GM19239 (cell line): ENCODE measurements at regions not wholly inside any gene's neighbourhood (a gene's known extent, or its start where the extent isn't known, plus 50 kb on each side); places are given as distances from the start of the nearest gene placed in this dataset.
"Not testable (repeated sequence)": the region's sequence is repeated elsewhere in the genome, so short reads cannot be mapped to it uniquely, and the experiment has no call there.

ENCODE experiments used
- DNase-seq: peaks from one replicate; pipeline ENCODE4 v3.0.0; 2011; ENCODE audit warnings: low spot score; ENCODE audit not compliant: insufficient read length
- FAIRE-seq: peaks from 2 replicates; lab custom pipeline; 2011; peaks lifted over from hg19 to GRCh38; lab: Jason Lieb, UNC

DNA sequence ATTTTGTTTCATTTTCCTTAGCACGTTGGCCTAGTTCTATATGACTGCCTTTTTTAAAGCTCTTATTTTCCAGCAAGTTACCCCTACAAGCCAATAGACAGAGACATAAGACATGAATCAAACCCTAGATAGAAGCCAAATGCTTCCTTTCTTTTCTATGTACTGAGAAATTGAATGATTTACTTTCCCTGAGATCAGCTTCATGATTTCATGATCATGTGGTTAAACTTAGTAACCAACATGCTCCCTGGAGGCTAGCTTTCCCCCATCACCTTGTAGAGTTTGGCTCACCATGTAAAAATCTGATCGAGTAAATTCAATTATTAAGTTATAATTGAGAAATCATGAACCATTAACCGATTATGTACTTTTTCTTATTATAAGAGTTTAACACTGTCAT is 148.1 kb upstream of the LRIG3 start:
- DNase-seq: no peak
- no peak for FAIRE-seq

DNA sequence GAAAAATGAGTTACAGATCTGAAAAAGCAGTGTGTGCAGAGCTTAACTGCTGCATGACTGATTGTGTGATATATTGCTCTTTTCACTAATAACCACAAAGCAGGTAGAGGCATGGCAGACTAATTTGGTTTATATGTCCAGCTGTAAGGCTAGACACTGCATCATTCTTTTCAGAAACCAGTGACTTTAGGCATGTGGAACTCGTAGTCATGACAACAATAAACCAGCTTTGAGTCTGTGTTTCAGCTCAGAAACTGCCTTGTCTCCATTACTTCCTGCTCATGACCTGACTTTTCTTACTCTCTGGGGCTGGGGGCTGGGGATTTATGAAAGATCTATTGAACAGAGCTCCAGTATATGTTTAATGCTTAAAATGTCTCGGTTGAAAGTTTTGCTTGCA is 146.8 kb upstream of the LRIG3 start:
- FAIRE-seq (no peak), DNase-seq (no peak)

DNA sequence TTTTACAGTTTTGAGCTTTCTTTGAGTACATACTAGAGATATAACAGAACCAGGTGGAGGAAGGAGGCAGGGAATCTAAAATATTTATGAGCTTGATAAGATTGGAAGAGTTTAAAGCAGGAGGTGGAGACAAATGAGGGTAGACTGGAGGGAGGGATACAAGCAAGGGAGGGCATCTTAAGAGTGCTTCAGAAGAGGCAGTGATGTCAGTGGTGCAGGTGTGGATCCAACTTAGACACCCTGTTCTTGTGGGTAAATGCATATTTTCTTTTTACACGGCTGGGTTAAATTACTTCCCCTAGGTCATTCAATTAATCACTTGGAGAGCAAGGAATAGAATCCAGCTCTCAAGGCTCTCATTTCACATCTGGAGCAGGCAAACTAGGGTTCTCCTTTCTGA is 146.1 kb upstream of the LRIG3 start:
- no peak for FAIRE-seq
- no peak for DNase-seq

DNA sequence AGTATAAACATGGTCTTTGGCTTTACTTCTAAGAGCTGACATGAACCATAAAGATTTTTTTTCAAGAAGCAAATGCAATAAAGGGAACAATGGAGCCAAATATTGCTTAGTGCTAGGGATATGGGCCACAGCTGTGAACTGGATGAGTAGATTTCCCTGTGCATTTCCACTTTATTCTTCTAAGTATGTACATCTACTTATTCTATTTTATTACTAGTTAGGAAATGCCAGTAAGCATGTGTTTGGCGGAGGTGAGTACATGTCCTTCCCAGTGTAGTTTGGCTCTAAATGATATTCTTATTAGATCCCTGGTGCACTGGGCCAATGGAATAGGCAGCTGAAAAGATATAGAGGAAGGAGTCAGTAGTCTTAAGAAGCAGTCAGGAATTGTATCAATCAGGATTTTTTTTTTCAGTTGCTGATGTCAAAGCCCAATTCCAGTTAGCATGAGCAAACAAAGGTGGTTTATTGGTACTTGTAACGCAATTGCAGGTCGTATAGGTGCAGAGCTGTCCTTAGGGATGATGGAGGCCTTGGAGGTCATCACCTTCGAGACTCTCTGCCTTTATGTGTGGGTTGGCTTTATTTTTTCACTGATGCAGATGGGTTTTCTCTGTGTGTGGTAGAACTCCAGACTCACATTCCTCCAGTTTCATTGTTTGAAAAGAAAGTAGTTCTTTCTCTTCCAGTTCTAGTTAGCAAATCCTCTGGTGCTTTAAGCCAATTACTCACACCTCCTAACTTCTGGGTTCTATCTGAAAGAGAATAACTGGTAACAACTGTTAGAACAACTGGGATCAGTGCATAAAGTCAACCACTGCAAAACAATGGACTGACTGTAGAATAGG is 139.0 kb upstream of the LRIG3 start:
- FAIRE-seq (no peak), DNase-seq (no peak)

DNA sequence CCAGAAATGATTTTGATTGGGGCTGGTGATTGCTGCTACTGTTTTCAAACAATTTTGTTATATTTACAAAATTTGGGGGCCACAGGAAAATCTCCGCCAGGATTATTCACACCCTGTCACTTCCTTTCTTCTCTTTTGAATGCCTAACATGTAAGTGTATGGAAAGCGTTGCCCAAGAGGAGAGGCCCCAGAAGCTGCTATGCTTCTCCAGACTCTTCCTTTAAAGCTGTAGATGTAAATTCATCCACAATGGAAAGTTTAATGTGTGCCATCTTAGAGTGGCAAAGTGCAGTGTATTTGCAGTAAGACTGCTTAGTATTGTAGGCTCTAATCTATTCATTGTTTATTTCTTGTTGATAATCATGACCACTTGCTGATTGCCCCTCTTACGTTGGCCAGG is 136.7 kb upstream of the LRIG3 start:
- FAIRE-seq (no peak), DNase-seq (no peak)

DNA sequence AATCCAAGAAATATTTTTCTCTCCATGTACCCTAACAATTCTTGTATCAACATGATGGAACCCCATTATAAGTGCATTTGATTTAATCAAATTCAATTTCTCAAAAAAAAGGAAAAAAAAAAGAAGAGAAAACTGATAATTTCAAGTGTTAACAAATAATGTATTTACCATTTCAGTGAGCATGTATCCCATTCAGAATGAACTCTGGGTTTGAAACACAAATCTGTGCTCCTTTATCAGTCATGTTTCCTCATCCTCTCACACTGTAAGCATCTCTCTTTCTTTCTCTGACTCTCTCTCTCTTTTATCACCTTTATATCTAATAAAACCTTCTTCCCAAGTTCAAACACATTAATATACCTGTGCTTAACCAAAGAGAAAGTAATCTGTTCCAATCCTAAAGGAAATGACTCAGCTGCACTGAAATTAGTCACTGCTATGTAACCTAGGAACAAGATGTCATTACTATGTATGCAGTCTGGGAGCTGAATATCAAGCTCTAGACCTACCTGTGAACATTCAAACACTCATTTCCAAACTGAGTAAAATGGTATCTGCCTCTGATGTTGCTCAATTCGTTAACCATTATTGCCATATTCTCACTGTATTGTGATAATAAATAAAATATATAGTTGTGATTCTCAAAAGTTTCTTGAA is 135.0 kb upstream of the LRIG3 start:
- DNase-seq (no peak), FAIRE-seq (no peak)

DNA sequence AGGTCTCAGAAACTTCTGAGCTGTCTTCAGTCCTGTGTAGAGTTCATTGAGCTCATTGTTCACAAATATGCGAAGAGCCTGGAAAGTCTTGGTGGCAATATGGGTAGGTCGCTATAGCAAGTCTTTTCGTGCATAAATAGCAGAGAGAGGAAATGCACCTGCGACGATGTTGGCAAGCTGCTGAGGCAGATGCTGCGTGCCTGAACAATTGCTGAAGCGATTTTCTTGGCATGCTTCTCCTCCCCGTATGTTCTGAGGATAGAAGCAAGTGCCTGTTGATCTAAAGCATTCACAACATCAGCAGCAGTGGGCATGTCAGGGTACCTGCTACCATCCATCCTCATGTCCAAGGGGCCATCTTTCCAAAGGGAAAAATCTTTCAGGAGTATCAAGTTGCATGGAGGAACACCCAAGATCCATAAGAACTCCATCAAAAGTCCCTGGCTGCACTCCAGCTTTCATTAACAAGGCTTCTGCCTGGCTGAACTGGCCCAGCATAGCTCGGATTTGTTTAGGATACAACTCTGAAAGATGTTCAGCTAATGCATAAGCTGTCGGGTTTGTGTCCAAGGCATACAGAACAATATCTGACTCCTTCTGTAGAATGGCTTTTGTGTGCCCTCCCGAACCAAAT is 133.1 kb upstream of the LRIG3 start:
- not testable (repeated sequence) for DNase-seq, FAIRE-seq

DNA sequence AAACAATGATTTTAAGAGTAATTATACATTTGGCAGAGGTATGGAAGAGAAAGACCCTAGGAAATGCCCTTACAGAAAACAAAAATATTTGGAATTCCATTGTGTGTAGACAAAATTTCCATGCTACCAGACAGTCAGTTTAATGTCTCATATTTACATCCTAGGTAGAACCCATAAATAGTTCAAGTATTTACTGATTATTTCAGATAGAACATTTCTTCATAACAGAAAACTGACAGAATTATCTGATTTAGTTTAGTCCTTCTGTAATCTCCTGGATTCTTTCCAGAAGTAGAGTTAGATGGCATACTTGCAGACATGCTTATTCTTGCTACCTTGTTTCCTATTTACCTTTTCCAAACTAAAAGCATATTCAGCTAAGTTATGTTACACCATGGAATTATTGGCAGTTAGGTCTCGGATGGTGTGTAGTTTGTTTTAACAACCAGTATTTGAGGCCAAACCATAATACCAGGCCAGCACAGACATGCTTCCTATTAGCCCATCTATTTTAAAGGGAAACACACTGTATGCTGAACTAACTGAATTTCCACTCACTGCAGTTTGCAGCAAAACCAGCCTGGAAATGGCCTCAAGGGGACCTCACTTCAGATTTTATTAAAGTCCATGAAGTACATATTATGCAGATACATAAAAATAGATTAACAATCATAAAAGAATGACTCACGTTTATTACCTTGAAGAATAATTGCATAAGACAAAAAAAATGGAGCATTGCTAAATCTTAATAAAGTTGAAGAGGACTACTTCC is 126.6 kb upstream of the LRIG3 start:
- FAIRE-seq (no peak), DNase-seq (no peak)

DNA sequence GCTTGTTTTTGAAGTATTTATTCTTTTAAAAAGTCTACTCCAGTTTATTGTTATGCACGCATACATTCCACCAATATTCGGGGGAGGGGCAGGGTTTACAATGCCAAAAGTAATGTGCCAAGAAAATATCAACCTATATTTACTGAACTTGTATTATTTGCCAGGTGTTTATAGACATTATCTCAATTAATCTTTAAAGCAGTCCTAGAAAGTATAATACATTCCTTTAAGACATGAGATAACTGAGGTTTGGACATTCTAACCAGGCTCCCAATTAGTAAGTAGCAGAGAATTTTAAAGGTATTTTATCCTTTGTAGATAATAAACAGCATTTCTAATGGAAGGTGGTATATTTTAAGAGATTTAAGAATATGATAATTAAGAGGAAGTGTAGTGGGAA is 124.5 kb upstream of the LRIG3 start:
- FAIRE-seq: no peak
- no peak for DNase-seq

DNA sequence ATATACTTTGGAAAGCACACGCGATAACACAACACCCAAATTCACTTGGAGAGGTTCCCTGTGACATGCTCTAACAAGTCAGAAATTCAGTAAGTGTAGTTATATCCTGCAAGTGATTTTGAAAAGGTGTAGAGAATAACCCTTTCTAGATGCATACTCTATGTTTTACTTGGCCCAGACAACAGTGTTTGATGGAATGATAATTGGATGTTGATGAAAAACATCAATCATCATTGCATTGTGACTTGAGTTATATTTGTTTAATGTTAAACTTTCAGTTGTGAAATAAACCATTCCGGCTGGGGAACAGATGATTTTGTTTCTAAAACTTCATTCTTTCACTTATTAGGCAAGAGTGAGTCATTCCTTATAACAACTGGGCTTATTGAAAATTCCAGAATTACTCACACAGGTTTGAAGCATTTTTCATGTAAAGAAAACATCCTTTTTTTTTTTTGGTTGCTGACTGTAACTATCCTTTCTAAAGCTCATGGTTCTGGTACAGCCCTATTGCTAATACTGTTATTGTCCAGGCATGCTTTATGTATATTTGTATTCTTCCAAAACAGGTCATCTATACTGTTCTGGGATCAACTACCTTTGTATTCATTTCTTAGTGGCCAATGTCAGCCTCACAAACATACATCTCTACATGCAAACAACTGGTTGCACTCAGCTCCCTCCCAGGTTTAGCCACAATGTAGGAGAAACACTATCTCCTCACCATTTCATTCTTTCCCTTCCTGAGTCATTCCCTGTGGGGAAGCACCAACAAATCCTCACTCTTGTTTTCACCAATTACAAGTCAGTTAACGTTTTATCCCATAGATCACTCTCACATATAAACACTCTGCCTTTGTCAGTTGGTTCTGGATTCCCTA is 121.2 kb upstream of the LRIG3 start:
- FAIRE-seq (no peak), DNase-seq (no peak)

DNA sequence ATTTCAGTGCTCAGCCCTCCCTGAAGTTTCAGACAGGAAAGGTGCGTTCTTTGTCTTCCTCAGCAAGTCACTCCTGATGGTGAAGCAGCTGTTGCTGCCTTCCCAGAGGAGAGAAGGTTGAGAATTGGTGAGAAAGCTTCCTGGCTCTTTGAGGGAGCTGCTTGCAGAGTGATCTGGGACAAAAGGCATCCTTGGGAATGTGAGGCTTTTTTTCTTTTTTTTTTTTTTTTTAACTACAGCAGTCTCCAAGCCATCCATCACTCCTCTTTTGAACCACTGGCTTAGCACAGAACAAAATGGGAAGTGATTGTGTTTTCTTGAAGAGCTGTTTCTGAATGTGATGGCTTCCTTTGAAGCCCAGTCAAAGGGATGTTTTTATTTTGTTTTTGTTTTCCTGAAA is 120.4 kb upstream of the LRIG3 start:
- FAIRE-seq: no peak

DNA sequence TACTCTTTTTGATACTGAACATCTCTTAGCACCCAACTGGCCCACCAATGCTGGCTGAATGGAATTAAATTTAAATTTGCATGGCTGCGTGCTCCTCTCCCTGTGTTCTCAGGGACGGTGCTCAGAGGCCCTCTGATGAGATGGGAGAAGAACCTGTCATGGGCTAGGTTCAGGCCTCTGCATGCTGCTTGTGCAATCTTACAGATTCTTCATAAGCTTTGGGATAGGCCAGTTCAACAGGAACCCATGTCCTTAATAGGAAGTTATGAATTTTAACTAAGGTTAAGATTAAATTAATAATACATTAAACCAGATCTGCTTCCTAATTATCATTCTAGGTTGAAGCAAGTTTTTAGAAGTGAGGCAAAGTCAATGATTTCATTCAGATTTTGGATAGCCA is 119.7 kb upstream of the LRIG3 start:
- DNase-seq (no peak), FAIRE-seq (no peak)

More for the DNA sequence above, 120.4 kb upstream of the LRIG3 start:
- DNase-seq: no peak

DNA sequence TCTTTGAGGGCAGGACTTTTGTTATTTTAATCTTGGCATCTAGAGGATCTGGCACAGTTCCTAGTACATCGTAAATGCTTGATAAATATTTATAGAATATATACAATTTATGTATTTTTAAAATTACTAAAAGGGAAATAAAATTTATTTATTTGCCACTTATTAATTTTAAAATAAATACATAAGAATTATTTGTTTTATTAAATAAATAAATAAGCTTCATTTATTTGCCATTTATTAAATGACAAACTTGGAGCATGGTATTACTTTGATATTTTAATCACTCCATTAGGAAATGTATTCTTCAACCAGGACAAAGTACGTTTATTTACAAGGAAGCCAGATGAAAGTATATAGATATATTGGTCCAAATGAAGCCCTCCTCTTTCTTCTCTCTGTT is 118.7 kb upstream of the LRIG3 start:
- FAIRE-seq (no peak), DNase-seq (no peak)

DNA sequence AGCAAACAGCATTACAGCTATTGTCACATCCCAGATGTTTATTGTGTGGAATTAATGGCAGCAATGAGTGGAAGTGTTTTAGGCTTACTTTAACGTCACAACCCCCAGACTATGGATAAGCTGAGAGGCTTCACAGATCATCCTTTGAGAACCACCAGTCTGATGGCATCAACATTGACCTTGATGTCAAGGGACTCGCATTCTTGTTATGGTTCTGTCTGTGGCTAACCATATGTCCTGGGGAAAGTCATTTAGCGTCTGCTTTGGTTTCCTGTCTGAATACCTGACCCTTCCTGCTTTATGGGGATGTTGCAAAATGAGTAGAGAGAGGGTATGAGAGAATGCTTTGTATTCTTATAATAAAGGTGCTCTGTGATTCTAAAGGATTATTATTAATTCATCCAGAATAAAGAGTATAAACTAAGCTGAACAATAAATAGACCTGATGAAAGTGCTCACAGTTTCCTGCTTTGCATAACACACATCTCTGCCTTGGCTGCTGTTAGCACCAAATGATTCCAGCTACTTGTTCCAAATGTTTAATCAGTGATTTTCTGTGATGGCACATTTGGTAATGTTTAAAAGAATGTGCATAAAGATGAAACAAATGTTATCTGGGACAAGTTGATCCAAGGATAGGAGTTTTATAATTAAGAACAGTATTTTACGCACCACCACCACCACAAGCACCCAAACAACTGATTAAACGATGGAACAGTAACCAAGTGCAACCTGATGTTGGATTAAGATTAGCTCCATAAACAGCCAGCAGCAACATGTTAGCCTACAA is 116.9 kb upstream of the LRIG3 start:
- no peak for FAIRE-seq
- no peak for DNase-seq

DNA sequence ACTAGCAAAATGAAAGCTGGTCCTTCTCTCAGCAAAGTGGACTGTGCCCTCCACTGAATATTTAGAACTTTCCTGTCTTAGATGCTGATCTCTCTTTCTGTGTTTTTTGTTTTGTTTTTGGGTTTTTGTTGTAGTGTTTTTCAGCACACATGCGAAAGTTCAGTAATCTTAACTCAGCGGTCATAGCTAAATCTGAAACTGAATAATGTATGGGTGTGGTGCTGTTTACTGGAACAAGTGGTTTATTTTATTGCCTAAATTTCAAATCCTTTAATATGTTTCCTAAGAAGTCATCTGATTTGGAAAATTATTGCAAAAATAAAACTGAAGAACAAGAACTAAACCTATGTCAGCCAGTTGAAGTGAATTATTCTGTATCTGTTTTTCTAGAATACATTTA is 116.0 kb upstream of the LRIG3 start:
- FAIRE-seq (no peak), DNase-seq (no peak)

DNA sequence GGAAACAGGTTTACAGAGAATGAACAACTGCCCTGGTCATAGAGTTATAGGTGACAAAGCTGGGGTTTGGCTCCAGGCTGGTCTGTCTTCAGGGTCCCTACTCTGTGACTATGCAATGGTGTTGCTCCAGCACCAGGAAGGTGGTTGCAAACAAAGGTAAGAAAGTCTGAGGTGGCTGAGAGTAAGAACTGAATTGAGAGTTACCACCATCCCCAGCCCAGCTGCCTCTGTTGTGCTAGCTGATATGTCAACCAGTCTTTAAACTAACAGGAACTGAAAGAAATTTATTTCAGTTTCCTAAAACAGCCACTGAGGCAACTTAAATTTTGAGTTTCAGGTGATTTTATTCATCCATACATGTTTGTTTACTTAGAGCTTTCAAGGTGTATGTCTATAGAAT is 111.0 kb upstream of the LRIG3 start:
- FAIRE-seq (no peak), DNase-seq (no peak)

DNA sequence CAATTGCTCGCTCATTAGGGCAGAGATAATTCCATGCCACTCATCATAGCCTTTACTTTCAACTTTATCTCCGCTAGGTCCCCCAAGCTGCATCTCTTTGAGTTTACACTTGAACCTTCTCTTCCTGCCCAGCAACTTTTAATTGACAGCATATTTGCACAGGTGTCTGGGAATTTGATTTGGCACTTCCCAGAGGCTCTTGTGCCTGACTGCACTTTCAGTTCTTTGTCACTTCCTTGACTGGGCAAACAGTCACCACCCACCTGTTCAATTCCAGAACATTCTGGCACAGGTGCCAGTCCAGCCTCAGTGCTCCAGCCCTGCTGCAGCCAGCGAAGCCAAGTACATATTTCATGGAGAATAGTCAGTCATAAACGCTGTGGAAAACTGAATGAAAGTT is 110.1 kb upstream of the LRIG3 start:
- DNase-seq (no peak), FAIRE-seq (no peak)

DNA sequence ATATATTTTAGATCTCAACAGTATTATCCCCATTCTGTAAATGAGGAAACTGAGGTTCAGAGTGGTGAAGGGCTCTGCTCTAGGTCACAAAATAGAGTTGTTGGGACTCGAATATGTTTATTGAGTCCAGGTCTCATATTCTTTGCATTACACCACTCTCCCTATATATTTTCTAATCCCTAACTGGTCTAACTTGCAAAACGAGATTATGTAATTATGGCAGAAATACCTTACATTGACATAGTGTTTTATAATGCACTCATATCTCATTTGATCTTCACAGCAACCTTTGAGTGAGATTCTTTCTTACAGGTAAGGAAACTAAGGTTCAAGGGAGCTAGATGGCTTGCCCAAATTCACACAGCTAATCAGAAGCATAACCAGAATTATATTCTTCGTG is 106.9 kb upstream of the LRIG3 start:
- DNase-seq: no peak
- FAIRE-seq: no peak

DNA sequence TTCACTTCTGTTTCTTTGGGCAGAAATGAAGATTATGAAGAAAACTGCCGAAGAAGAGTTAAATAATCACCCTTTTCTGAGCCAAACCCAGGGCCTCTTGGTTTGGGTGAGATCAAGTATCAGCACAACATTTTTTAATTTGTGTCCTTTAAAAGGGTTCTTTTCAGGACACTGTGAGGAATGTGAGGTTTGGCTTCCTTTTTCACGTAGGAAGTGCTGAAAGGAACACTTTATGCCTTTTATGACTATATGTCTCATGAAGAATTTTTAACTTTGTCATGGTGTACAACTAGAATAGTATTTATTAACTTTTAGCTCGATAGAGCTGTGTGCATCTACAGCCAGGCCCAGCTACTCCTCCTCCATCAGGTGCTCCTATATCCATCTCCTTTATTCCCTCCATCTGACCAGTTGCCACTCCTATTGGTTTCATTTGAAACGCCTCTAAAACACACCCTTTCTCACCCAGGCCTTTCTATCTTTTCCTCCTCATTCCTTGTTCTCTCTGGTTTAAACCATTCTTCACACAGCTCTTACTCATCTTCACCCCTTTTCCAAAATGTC is 103.6 kb upstream of the LRIG3 start:
- no peak for DNase-seq
- no peak for FAIRE-seq
